ENCODE measurements at regions not wholly inside any gene's neighbourhood (a gene's known extent, or its start where the extent isn't known, plus 50 kb on each side); places are given as distances from the start of the nearest gene placed in this dataset.

DNA sequence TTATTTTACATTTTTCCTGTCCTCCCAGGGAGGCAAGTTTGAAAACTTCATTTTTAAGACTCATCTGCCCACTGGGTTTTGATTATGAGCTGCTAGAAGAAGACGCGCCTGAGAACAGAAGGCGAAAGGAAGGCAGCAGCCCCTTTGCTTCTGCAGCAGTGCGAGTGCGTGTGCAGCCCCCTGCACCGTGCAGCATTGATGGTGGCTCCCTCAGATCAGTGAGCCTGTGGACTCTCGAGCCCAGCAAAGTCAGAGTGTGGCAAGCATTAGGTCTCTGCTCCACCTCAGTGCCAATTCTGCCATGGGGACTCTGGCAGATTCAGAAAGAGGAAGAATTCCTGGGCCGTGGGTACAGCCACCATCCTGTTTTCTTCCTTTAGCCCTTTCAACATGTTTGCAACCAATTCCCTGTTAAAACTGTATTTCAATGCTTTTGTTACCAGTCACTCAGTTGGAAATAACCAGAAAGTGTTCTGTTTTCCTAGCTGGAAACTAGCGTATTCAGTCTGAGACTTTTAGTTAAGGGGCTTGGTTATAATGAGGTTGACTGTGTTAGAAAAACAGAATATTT lies 134.8 kb upstream of the OGFRL1 start:
- ChIA-PET CTCF (no interaction called here), POLR2A (no interaction called here)
- ATAC-seq (no peak), DNase-seq (ENCODE audit: low read depth, low spot score) (no peak)
- Histone ChIP-seq H3K4me1 (ENCODE audit: control insufficient read depth, insufficient read depth, low read length) (no peaks in the 10 kb centered on the region), H3K27me3 (ENCODE audit: control insufficient read depth, insufficient read depth, low read length) (no peaks in the 10 kb centered on the region; the same call in 1 of the 2 replicates), H3K27ac (ENCODE audit: low read length) (no peak overlapping the region), H3K4me3 (ENCODE audit: low read depth in 2 of 2, low read length in 2 of 2) (no peak overlapping the region), H3K9me3 (ENCODE audit: control insufficient read depth, insufficient read depth, low read depth, low read length) (no peaks in the 10 kb centered on the region), H3K36me3 (ENCODE audit: control insufficient read depth, insufficient read depth, low read length) (no peaks in the 10 kb centered on the region)
- TF ChIP-seq POLR2AphosphoS5 (IDR thresholded peaks at IDR 0.05; ENCODE audit: low read depth, low read length) (no peak), TCF7L2 (IDR thresholded peaks at IDR 0.05; ENCODE audit: low read depth, low read length) (no peak), SIN3A (IDR thresholded peaks at IDR 0.05; ENCODE audit: borderline replicate concordance, insufficient read depth, low read depth, low read length) (no peak)
- TF ChIP-seq, protein P1, sequence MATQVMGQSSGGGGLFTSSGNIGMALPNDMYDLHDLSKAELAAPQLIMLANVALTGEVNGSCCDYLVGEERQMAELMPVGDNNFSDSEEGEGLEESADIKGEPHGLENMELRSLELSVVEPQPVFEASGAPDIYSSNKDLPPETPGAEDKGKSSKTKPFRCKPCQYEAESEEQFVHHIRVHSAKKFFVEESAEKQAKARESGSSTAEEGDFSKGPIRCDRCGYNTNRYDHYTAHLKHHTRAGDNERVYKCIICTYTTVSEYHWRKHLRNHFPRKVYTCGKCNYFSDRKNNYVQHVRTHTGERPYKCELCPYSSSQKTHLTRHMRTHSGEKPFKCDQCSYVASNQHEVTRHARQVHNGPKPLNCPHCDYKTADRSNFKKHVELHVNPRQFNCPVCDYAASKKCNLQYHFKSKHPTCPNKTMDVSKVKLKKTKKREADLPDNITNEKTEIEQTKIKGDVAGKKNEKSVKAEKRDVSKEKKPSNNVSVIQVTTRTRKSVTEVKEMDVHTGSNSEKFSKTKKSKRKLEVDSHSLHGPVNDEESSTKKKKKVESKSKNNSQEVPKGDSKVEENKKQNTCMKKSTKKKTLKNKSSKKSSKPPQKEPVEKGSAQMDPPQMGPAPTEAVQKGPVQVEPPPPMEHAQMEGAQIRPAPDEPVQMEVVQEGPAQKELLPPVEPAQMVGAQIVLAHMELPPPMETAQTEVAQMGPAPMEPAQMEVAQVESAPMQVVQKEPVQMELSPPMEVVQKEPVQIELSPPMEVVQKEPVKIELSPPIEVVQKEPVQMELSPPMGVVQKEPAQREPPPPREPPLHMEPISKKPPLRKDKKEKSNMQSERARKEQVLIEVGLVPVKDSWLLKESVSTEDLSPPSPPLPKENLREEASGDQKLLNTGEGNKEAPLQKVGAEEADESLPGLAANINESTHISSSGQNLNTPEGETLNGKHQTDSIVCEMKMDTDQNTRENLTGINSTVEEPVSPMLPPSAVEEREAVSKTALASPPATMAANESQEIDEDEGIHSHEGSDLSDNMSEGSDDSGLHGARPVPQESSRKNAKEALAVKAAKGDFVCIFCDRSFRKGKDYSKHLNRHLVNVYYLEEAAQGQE (IDR thresholded peaks at IDR 0.05; ENCODE audit: insufficient read depth in 1 of 2, low read depth in 2 of 2, low read length in 1 of 2), result no peak
- TF ChIP-seq, protein P2, sequence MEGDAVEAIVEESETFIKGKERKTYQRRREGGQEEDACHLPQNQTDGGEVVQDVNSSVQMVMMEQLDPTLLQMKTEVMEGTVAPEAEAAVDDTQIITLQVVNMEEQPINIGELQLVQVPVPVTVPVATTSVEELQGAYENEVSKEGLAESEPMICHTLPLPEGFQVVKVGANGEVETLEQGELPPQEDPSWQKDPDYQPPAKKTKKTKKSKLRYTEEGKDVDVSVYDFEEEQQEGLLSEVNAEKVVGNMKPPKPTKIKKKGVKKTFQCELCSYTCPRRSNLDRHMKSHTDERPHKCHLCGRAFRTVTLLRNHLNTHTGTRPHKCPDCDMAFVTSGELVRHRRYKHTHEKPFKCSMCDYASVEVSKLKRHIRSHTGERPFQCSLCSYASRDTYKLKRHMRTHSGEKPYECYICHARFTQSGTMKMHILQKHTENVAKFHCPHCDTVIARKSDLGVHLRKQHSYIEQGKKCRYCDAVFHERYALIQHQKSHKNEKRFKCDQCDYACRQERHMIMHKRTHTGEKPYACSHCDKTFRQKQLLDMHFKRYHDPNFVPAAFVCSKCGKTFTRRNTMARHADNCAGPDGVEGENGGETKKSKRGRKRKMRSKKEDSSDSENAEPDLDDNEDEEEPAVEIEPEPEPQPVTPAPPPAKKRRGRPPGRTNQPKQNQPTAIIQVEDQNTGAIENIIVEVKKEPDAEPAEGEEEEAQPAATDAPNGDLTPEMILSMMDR (IDR thresholded peaks at IDR 0.05), result no peak
- in situ Hi-C loops (cut with HindIII; ENCODE audit: low pct_unique_long_range_greater_than_20kb, low sequenced_read_pairs), result no loop called here
- intact Hi-C loops (cut with micrococcal nuclease; ENCODE audit: unreplicated experiment), result no loop called here
- BruUV-seq (replicated peaks), result no TSS peak

DNA sequence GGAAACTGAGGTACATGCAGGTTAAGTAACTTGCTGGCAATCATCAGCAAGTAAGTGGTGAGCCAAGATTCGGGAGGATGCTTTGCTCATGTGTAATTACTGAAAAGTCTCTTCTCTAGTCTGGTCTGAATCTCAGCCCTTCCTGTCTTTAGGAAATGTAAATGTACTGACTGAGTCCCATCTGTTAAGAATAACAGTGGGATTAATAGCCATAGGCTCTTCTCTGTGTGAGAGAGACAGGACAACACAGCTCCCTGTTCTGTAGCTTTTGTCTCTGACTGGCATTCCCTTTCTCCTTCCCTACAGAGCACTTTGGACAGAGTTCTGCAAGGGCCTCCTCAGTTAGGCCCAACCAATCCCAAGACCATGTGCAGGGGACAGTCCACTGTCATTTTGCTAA lies 131.3 kb upstream of the OGFRL1 start:
- in situ Hi-C loops (cut with HindIII; ENCODE audit: low pct_unique_long_range_greater_than_20kb, low sequenced_read_pairs), result no loop called here

More for the DNA sequence above, 131.3 kb upstream of the OGFRL1 start:
- DNase-seq (ENCODE audit: low read depth, low spot score) (no peak), ATAC-seq (no peak)
- BruUV-seq (replicated peaks), result no TSS peak
- H3K27ac ChIP-seq (ENCODE audit: low read length), result no peak overlapping the region
- H3K4me1 ChIP-seq (ENCODE audit: control insufficient read depth, insufficient read depth, low read length), result no peaks in the 10 kb centered on the region
- ChIA-PET POLR2A (no interaction called here), CTCF (no interaction called here)
- no peak overlapping the region for H3K4me3 ChIP-seq (ENCODE audit: low read depth in 2 of 2, low read length in 2 of 2)
- TF ChIP-seq TCF7L2 (IDR thresholded peaks at IDR 0.05; ENCODE audit: low read depth, low read length) (no peak), POLR2AphosphoS5 (IDR thresholded peaks at IDR 0.05; ENCODE audit: low read depth, low read length) (no peak), SIN3A (IDR thresholded peaks at IDR 0.05; ENCODE audit: borderline replicate concordance, insufficient read depth, low read depth, low read length) (no peak)
- TF ChIP-seq, protein P1 (IDR thresholded peaks at IDR 0.05; ENCODE audit: insufficient read depth in 1 of 2, low read depth in 2 of 2, low read length in 1 of 2), result no peak
- intact Hi-C loops (cut with micrococcal nuclease; ENCODE audit: unreplicated experiment), result no loop called here
- no peaks in the 10 kb centered on the region for H3K36me3 ChIP-seq (ENCODE audit: control insufficient read depth, insufficient read depth, low read length)
- no peaks in the 10 kb centered on the region; the same call in 1 of the 2 replicates for H3K27me3 ChIP-seq (ENCODE audit: control insufficient read depth, insufficient read depth, low read length)
- no peaks in the 10 kb centered on the region for H3K9me3 ChIP-seq (ENCODE audit: control insufficient read depth, insufficient read depth, low read depth, low read length)
